Smooth muscle cell (in vitro differentiated cells): ENCODE measurements at regions not wholly inside any gene's neighbourhood (a gene's known extent, or its start where the extent isn't known, plus 50 kb on each side); places are given as distances from the start of the nearest gene placed in this dataset.

Source experiments
- DNase-seq: peaks from one replicate; lab custom pipeline; 2025; ENCODE audit not compliant: unreplicated experiment; lab: John Stamatoyannopoulos, UW
- H2AFZ ChIP-seq: fragments of 200-600 bp; sonication (generic); 2 replicates; pipeline ENCODE4 v1.6.0; 2016; ENCODE audit warnings: antibody characterized with exemption, low read depth, mild to moderate bottlenecking
- H3F3A ChIP-seq: fragments of 200-600 bp; sonication (generic); 2 replicates; pipeline ENCODE4 v1.6.0; 2017; ENCODE audit warnings: antibody characterized with exemption, low read depth
- H3K27ac ChIP-seq: fragments of 200-600 bp; sonication (generic); 2 replicates; pipeline ENCODE4 v1.5.1; 2016; ENCODE audit warnings: low read depth, mild to moderate bottlenecking
- H3K27me3 ChIP-seq: fragments of 200-600 bp; sonication (generic); 2 replicates; pipeline ENCODE4 v1.6.1; 2016; ENCODE audit warnings: low read depth, mild to moderate bottlenecking
- H3K36me3 ChIP-seq: fragments of 200-600 bp; sonication (generic); 2 replicates; pipeline ENCODE4 v1.5.1; 2016; ENCODE audit warnings: low read depth
- H3K4me1 ChIP-seq: fragments of 200-600 bp; sonication (generic); 2 replicates; pipeline ENCODE4 v1.5.1; 2016; ENCODE audit warnings: low read depth
- H3K4me2 ChIP-seq: fragments of 200-600 bp; sonication (generic); 2 replicates; pipeline ENCODE4 v1.6.0; 2016; ENCODE audit warnings: mild to moderate bottlenecking
- H3K4me3 ChIP-seq: fragments of 200-600 bp; sonication (generic); 2 replicates; pipeline ENCODE4 v1.5.1; 2016; ENCODE audit warnings: mild to moderate bottlenecking
- H3K79me2 ChIP-seq: fragments of 200-600 bp; sonication (generic); 2 replicates; pipeline ENCODE4 v1.6.0; 2016; ENCODE audit warnings: low read depth, mild to moderate bottlenecking
- H3K9ac ChIP-seq: fragments of 200-600 bp; sonication (generic); 2 replicates; pipeline ENCODE4 v1.6.0; 2016; ENCODE audit warnings: low read depth
- H3K9me3 ChIP-seq: fragments of 200-600 bp; sonication (generic); replicated peaks from 2 replicates; pipeline ENCODE4 v1.5.1; 2016; ENCODE audit warnings: low read depth
- H4K20me1 ChIP-seq: fragments of 200-600 bp; sonication (generic); 2 replicates; pipeline ENCODE4 v1.6.0; 2016; ENCODE audit warnings: low read depth
- CTCF ChIP-seq: fragments of 200-600 bp; sonication (generic); IDR thresholded peaks from 2 replicates; pipeline ENCODE4 v1.5.1; 2017; ENCODE audit warnings: borderline replicate concordance, mild to moderate bottlenecking, antibody characterized with exemption; ENCODE audit not compliant: insufficient read depth, poor library complexity, severe bottlenecking
- WGBS: methylation state at CpG from one replicate; pipeline ENCODE4 v1.1.7; 2016; ENCODE audit warnings: low lambda C conversion rate; 5-methylcytosine and 5-hydroxymethylcytosine counted together

DNA sequence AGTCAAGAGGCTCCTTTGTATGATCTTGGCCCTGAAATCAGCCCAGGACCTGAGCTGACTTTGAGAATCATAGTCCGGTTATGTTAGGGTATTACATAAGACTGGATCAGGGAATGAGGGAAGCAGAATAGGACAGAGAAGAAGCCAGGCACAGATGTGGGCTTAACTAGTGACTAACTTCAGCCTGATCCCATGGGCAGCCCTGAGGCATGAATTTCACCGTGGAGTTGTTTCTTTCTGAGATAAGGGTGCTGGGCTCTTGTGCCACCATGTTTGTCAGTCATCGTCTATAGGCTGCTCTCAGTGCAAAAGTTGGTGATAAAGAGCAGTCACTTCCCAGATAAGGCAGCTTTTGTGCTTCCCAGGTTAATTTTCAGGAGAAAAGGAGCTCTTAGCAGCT is 544.7 kb upstream of the SPTLC3 start:
- no peak overlapping the region for H3K4me2 ChIP-seq

DNA sequence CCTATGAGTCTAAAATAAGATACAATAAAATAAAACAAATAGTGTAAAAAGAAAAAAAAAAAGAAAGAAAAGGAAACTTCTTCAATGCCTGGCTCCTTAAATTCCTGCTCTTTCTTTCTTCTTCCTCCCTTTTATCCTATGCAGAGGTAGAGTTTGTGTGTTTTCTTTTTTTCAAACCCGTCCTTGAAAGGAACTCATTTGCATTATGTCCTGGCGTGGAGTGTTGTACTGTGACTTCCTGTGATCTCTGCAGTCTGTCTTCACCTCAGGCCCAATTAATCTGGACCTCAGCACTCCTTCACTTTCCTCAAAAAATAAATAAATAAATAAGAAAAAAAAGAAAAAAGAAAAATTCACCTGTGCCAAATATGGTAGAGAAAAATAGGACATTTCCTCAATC is 541.9 kb upstream of the SPTLC3 start:
- no peak overlapping the region for H3K9ac ChIP-seq
- no peak overlapping the region for H3K4me2 ChIP-seq
- no peak overlapping the region for H3K4me3 ChIP-seq
- H3K9me3 ChIP-seq = no peaks in the 10 kb centered on the region
- H3K4me1 ChIP-seq = no peaks in the 10 kb centered on the region
- no peaks in the 10 kb centered on the region for H3K79me2 ChIP-seq
- TF ChIP-seq CTCF = no peak
- DNase-seq = no peak
- H3K36me3 ChIP-seq = no peaks in the 10 kb centered on the region
- H3K27ac ChIP-seq = no peak overlapping the region
- 66% methylated on average over 2 of the region's 2 CpGs for whole genome bisulfite sequencing
- H2AFZ ChIP-seq = no peak overlapping the region
- H3K27me3 ChIP-seq = no peaks in the 10 kb centered on the region
- no peaks in the 10 kb centered on the region for H3F3A ChIP-seq
- H4K20me1 ChIP-seq = no peaks in the 10 kb centered on the region

More for the DNA sequence above, 544.7 kb upstream of the SPTLC3 start:
- Histone ChIP-seq H3K4me3 (no peak overlapping the region), H3K27me3 (no peaks in the 10 kb centered on the region), H3K9me3 (no peaks in the 10 kb centered on the region), H3K9ac (no peak overlapping the region), H3K27ac (no peak overlapping the region), H4K20me1 (no peaks in the 10 kb centered on the region), H2AFZ (no peak overlapping the region), H3K79me2 (no peaks in the 10 kb centered on the region), H3K36me3 (no peaks in the 10 kb centered on the region), H3F3A (no peaks in the 10 kb centered on the region), H3K4me1 (no peaks in the 10 kb centered on the region)
- DNase-seq = no peak
- 50% methylated on average over 3 of the region's 3 CpGs for WGBS
- no peak for TF ChIP-seq CTCF

- Histone ChIP-seq H3K9me3 (no peaks in the 10 kb centered on the region), H3K4me3 (no peak overlapping the region), H4K20me1 (no peaks in the 10 kb centered on the region), H3K36me3 (no peaks in the 10 kb centered on the region), H3F3A (no peaks in the 10 kb centered on the region), H3K9ac (no peak overlapping the region), H2AFZ (no peak overlapping the region), H3K4me2 (no peak overlapping the region), H3K27me3 (no peaks in the 10 kb centered on the region), H3K4me1 (no peaks in the 10 kb centered on the region), H3K27ac (no peak overlapping the region), H3K79me2 (no peaks in the 10 kb centered on the region)
- WGBS = 63% methylated on average over 4 of the region's 4 CpGs
- DNase-seq = no peak
- TF ChIP-seq CTCF = no peak
These were observed 541.0 kb upstream of the SPTLC3 start for GRCh38 chr20:12467758-12468157.

GRCh38 chr20:12482661-12483060 is 526.1 kb upstream of the SPTLC3 start:
- TF ChIP-seq CTCF = no peak

More at GRCh38 chr20:12482661-12483060, 526.1 kb upstream of the SPTLC3 start:
- H3K4me3 ChIP-seq = no peak overlapping the region
- no peak overlapping the region for H3K9ac ChIP-seq
- no peaks in the 10 kb centered on the region for H4K20me1 ChIP-seq
- no peak overlapping the region for H2AFZ ChIP-seq
- WGBS = 100% methylated on average over 2 of the region's 2 CpGs
- H3K79me2 ChIP-seq = no peaks in the 10 kb centered on the region
- no peaks in the 10 kb centered on the region for H3K36me3 ChIP-seq
- no peak for DNase-seq
- no peak overlapping the region for H3K4me2 ChIP-seq
- no peak overlapping the region for H3K27ac ChIP-seq
- no peaks in the 10 kb centered on the region for H3K27me3 ChIP-seq
- H3F3A ChIP-seq = no peaks in the 10 kb centered on the region
- H3K9me3 ChIP-seq = no peaks in the 10 kb centered on the region
- H3K4me1 ChIP-seq = no peaks in the 10 kb centered on the region
